Stimulated activated CD8-positive, alpha-beta memory T cell treated with anti-CD3 and anti-CD28 coated beads, Interleukin-4, amount 100 ng/mL, for 1 hour (primary cell): ENCODE measurements at regions not wholly inside any gene's neighbourhood (a gene's known extent, or its start where the extent isn't known, plus 50 kb on each side); places are given as distances from the start of the nearest gene placed in this dataset.
"Not testable (repeated sequence)": the region's sequence is repeated elsewhere in the genome, so short reads cannot be mapped to it uniquely, and the experiment has no call there.

Source experiments
- DNase-seq, 2 donors: peaks; one replicate each; pipeline ENCODE4 v3.0.0-alpha.2; 2020; ENCODE audit warnings: low read depth in 2 of 2, low spot score in 1 of 2

- DNase-seq: no peak
These were observed 289.1 kb upstream of the CRBN start for GRCh38 chr3:3468596-3468995.

GRCh38 chr3:3464131-3464530, 284.6 kb upstream of the CRBN start:
- DNase-seq: no peak

- DNase-seq: no peak
These were observed 281.8 kb upstream of the CRBN start for GRCh38 chr3:3461317-3461716.

- no peak for DNase-seq
These were observed 269.0 kb upstream of the CRBN start for GRCh38 chr3:3448468-3448867.

- no peak for DNase-seq
These were observed 268.1 kb upstream of the CRBN start for GRCh38 chr3:3447641-3448040.

- DNase-seq: no peak
These were observed 266.8 kb upstream of the CRBN start for GRCh38 chr3:3446251-3446650.

- DNase-seq: no peak
These were observed 264.0 kb upstream of the CRBN start for GRCh38 chr3:3443482-3443881.

- no peak for DNase-seq
These were observed 254.2 kb upstream of the CRBN start for GRCh38 chr3:3433711-3434110.

GRCh38 chr3:3429841-3430240, 250.3 kb upstream of the CRBN start:
- DNase-seq: no peak

GRCh38 chr3:3407707-3408106, 228.2 kb upstream of the CRBN start:
- not testable (repeated sequence) for DNase-seq

GRCh38 chr3:3405131-3405530, 225.6 kb upstream of the CRBN start:
- no peak for DNase-seq

GRCh38 chr3:3403700-3404099, 224.2 kb upstream of the CRBN start:
- no peak for DNase-seq

- DNase-seq: no peak
These were observed 213.5 kb upstream of the CRBN start for GRCh38 chr3:3392946-3393345.

GRCh38 chr3:3383461-3383860, 204.0 kb upstream of the CRBN start:
- DNase-seq: no peak

- DNase-seq: no peak
These were observed 192.8 kb upstream of the CRBN start for GRCh38 chr3:3372210-3372777.

GRCh38 chr3:3368306-3368705, 188.8 kb upstream of the CRBN start:
- no peak for DNase-seq

- no peak for DNase-seq
These were observed 186.9 kb upstream of the CRBN start for GRCh38 chr3:3366386-3366785.

- no peak for DNase-seq
These were observed 186.2 kb upstream of the CRBN start for GRCh38 chr3:3365716-3366115.

- no peak for DNase-seq
These were observed 177.4 kb upstream of the CRBN start for GRCh38 chr3:3356846-3357245.

GRCh38 chr3:3355442-3355841, 176.0 kb upstream of the CRBN start:
- DNase-seq: no peak

- DNase-seq: no peak
These were observed 173.7 kb upstream of the CRBN start for GRCh38 chr3:3353153-3353552.

GRCh38 chr3:3351226-3351625, 171.7 kb upstream of the CRBN start:
- DNase-seq: no peak

GRCh38 chr3:3347056-3347455, 167.6 kb upstream of the CRBN start:
- DNase-seq: not testable (repeated sequence)

GRCh38 chr3:3346556-3346955, 167.1 kb upstream of the CRBN start:
- no peak for DNase-seq
